ENCODE measurements at regions not wholly inside any gene's neighbourhood (a gene's known extent, or its start where the extent isn't known, plus 50 kb on each side); places are given as distances from the start of the nearest gene placed in this dataset.

DNA sequence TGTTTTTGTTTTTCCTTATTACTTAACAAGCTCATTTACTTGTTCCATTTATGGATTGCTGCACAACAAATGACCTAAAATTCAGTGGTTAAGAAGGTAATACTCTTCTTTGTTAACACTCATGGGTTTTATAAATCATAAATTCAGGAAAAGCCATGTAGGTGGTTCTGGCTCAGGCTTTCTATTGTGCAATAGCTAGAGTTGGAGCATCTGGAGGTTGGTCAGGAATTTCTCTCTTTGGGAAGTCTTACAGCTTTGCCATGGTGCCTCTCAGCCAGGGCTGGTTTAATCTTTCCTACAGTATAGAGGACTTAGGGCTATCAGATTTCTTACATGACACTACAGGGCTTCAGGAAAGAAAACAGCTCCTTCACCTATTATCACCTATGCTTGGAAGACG, 1677.1 kb downstream of the KCNT2 start:
- Mint-ChIP-seq H3K4me3 (no peak overlapping the region), H3K4me1 (no peaks in the 10 kb centered on the region)

DNA sequence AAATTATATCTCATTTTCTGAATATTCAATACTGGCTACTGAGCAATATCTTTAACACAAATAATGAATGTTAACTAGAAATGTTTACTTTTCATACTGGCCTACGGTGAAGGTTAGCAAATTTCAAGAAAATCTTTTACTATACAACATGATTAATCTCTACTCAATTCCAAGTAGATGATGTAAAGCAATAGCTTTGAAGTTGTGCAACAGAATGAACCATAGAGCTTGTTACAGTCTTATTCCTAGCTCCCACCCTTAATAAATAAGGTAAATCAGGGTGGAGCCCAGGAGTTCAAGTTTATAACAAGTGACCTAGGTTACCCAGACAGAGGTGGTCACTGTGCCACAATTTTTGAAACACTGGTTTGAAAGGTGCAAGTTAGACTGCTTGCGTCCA, 1678.1 kb downstream of the KCNT2 start:
- H3K27me3 Mint-ChIP-seq, result no peaks in the 10 kb centered on the region
- ChIA-PET POLR2A (no interaction called here), CTCF (no interaction called here)
- no peaks in the 10 kb centered on the region for H3K9me3 ChIP-seq
- no peaks in the 10 kb centered on the region for H3K36me3 ChIP-seq (ENCODE audit: control insufficient read depth in 2 of 2, extremely low read depth in 1 of 2, insufficient read depth in 1 of 2, low read length in 1 of 2)
- H3K4me1 Mint-ChIP-seq, result no peaks in the 10 kb centered on the region
- H3K27me3 ChIP-seq (replicated peaks in 1 of 2; ENCODE audit: control insufficient read depth in 2 of 2, extremely low read depth in 1 of 2, insufficient read depth in 2 of 2, low read length in 1 of 2), result no peaks in the 10 kb centered on the region
- H3K4me1 ChIP-seq (ENCODE audit: control insufficient read depth in 1 of 2, extremely low read depth in 1 of 2, insufficient read depth in 2 of 2, low read length in 2 of 2), result no peaks in the 10 kb centered on the region
- WGBS (ENCODE audit: insufficient coverage), result no CpG with 5 or more reads among the region's 2 CpGs
- no peak overlapping the region for H3K27ac ChIP-seq (ENCODE audit: low read length)
- ATAC-seq (replicated peaks in 1 of 4) (no peak), DNase-seq (no peak)
- no peak overlapping the region for H3K27ac Mint-ChIP-seq
- no peak overlapping the region for H3K4me3 ChIP-seq (ENCODE audit: control insufficient read depth in 1 of 2, extremely low read depth in 1 of 2, low read length in 1 of 2)
- H3K4me3 Mint-ChIP-seq, result no peak overlapping the region
- peaks cover 0 to 5% (median 0%) of the 10 kb centered on the region in 3 donors for H3K9me3 Mint-ChIP-seq
- no peaks in the 10 kb centered on the region for H3K36me3 Mint-ChIP-seq

More for the DNA sequence above, 1677.1 kb downstream of the KCNT2 start:
- Histone ChIP-seq H3K27ac (ENCODE audit: low read length) (no peak overlapping the region), H3K9me3 (no peaks in the 10 kb centered on the region), H3K27me3 (replicated peaks in 1 of 2; ENCODE audit: control insufficient read depth in 2 of 2, extremely low read depth in 1 of 2, insufficient read depth in 2 of 2, low read length in 1 of 2) (peaks cover 0 to 3% of the 10 kb centered on the region in 2 experiments), H3K4me3 (ENCODE audit: control insufficient read depth in 1 of 2, extremely low read depth in 1 of 2, low read length in 1 of 2) (no peak overlapping the region), H3K36me3 (ENCODE audit: control insufficient read depth in 2 of 2, extremely low read depth in 1 of 2, insufficient read depth in 1 of 2, low read length in 1 of 2) (no peaks in the 10 kb centered on the region), H3K4me1 (ENCODE audit: control insufficient read depth in 1 of 2, extremely low read depth in 1 of 2, insufficient read depth in 2 of 2, low read length in 2 of 2) (no peaks in the 10 kb centered on the region)
- DNase-seq, result no peak
- H3K27ac Mint-ChIP-seq, result no peak overlapping the region
- H3K36me3 Mint-ChIP-seq, result no peaks in the 10 kb centered on the region
- ChIA-PET POLR2A (no interaction called here), CTCF (no interaction called here)
- no peaks in the 10 kb centered on the region for H3K27me3 Mint-ChIP-seq
- peaks cover 0 to 5% (median 0%) of the 10 kb centered on the region in 3 donors for H3K9me3 Mint-ChIP-seq
- ATAC-seq (replicated peaks in 1 of 4), result no peak
- WGBS (ENCODE audit: insufficient coverage), result 0% methylated on average over 1 of the region's 1 CpG

GRCh38 chr1:194929357-194929756, 1678.9 kb downstream of the KCNT2 start:
- Mint-ChIP-seq H3K36me3 (no peaks in the 10 kb centered on the region), H3K4me1 (no peaks in the 10 kb centered on the region), H3K9me3 (peaks cover 0 to 5% (median 0%) of the 10 kb centered on the region in 3 donors), H3K27me3 (no peaks in the 10 kb centered on the region), H3K27ac (no peak overlapping the region), H3K4me3 (no peak overlapping the region)
- no peaks in the 10 kb centered on the region for H3K27me3 ChIP-seq (replicated peaks in 1 of 2; ENCODE audit: control insufficient read depth in 2 of 2, extremely low read depth in 1 of 2, insufficient read depth in 2 of 2, low read length in 1 of 2)
- no peak overlapping the region for H3K27ac ChIP-seq (ENCODE audit: low read length)
- ATAC-seq (replicated peaks in 1 of 4) (no peak), DNase-seq (no peak)
- no peak overlapping the region for H3K4me3 ChIP-seq (ENCODE audit: control insufficient read depth in 1 of 2, extremely low read depth in 1 of 2, low read length in 1 of 2)
- ChIA-PET CTCF (no interaction called here), POLR2A (no interaction called here)
- H3K36me3 ChIP-seq (ENCODE audit: control insufficient read depth in 2 of 2, extremely low read depth in 1 of 2, insufficient read depth in 1 of 2, low read length in 1 of 2), result no peaks in the 10 kb centered on the region
- H3K9me3 ChIP-seq, result no peaks in the 10 kb centered on the region
- no peaks in the 10 kb centered on the region for H3K4me1 ChIP-seq (ENCODE audit: control insufficient read depth in 1 of 2, extremely low read depth in 1 of 2, insufficient read depth in 2 of 2, low read length in 2 of 2)

- H3K36me3 ChIP-seq (ENCODE audit: control insufficient read depth in 2 of 2, extremely low read depth in 1 of 2, insufficient read depth in 1 of 2, low read length in 1 of 2), result no peaks in the 10 kb centered on the region
- H3K9me3 Mint-ChIP-seq, result peaks cover 0 to 3% (median 0%) of the 10 kb centered on the region in 3 donors
- no peak overlapping the region for H3K4me3 ChIP-seq (ENCODE audit: control insufficient read depth in 1 of 2, extremely low read depth in 1 of 2, low read length in 1 of 2)
- ATAC-seq (replicated peaks in 1 of 4) (no peak), DNase-seq (no peak)
- ChIA-PET POLR2A (interaction anchor here in 1 of 2 donors (1.0 kb wide), 1 partner anchor 10 kb away, joined by 3 read pairs; no protein-coding TSS in a partner anchor), CTCF (no interaction called here)
- H3K27ac Mint-ChIP-seq, result no peak overlapping the region
- H3K4me3 Mint-ChIP-seq, result no peak overlapping the region
- H3K4me1 ChIP-seq (ENCODE audit: control insufficient read depth in 1 of 2, extremely low read depth in 1 of 2, insufficient read depth in 2 of 2, low read length in 2 of 2), result no peaks in the 10 kb centered on the region
- H3K36me3 Mint-ChIP-seq, result no peaks in the 10 kb centered on the region
- no peak overlapping the region for H3K27ac ChIP-seq (ENCODE audit: low read length)
- no peaks in the 10 kb centered on the region for H3K4me1 Mint-ChIP-seq
- no peaks in the 10 kb centered on the region for H3K27me3 Mint-ChIP-seq
- H3K9me3 ChIP-seq, result no peaks in the 10 kb centered on the region
- no peaks in the 10 kb centered on the region for H3K27me3 ChIP-seq (replicated peaks in 1 of 2; ENCODE audit: control insufficient read depth in 2 of 2, extremely low read depth in 1 of 2, insufficient read depth in 2 of 2, low read length in 1 of 2)
- WGBS (ENCODE audit: insufficient coverage), result 90% methylated on average over 4 of the region's 5 CpGs
Observed at GRCh38 chr1:194919146-194919545, 1689.1 kb downstream of the KCNT2 start.

GRCh38 chr1:194917769-194918168, 1690.5 kb downstream of the KCNT2 start:
- H3K36me3 ChIP-seq (ENCODE audit: control insufficient read depth in 2 of 2, extremely low read depth in 1 of 2, insufficient read depth in 1 of 2, low read length in 1 of 2), result no peaks in the 10 kb centered on the region
- ATAC-seq (replicated peaks in 1 of 4) (no peak), DNase-seq (no peak)
- H3K4me1 Mint-ChIP-seq, result no peaks in the 10 kb centered on the region
- ChIA-PET CTCF (no interaction called here), POLR2A (no interaction called here)
- no peak overlapping the region for H3K27ac ChIP-seq (ENCODE audit: low read length)
- H3K4me1 ChIP-seq (ENCODE audit: control insufficient read depth in 1 of 2, extremely low read depth in 1 of 2, insufficient read depth in 2 of 2, low read length in 2 of 2), result no peaks in the 10 kb centered on the region
- no peak overlapping the region for H3K27ac Mint-ChIP-seq
- H3K9me3 ChIP-seq, result no peaks in the 10 kb centered on the region
- WGBS (ENCODE audit: insufficient coverage), result 100% methylated on average over 4 of the region's 4 CpGs
- no peaks in the 10 kb centered on the region for H3K36me3 Mint-ChIP-seq
- H3K4me3 ChIP-seq (ENCODE audit: control insufficient read depth in 1 of 2, extremely low read depth in 1 of 2, low read length in 1 of 2), result no peak overlapping the region
- no peaks in the 10 kb centered on the region for H3K27me3 Mint-ChIP-seq
- H3K27me3 ChIP-seq (replicated peaks in 1 of 2; ENCODE audit: control insufficient read depth in 2 of 2, extremely low read depth in 1 of 2, insufficient read depth in 2 of 2, low read length in 1 of 2), result no peaks in the 10 kb centered on the region
- H3K9me3 Mint-ChIP-seq, result no peaks in the 10 kb centered on the region
- H3K4me3 Mint-ChIP-seq, result no peak overlapping the region

GRCh38 chr1:194908643-194909042, 1699.6 kb downstream of the KCNT2 start:
- H3K36me3 ChIP-seq (ENCODE audit: control insufficient read depth in 2 of 2, extremely low read depth in 1 of 2, insufficient read depth in 1 of 2, low read length in 1 of 2), result no peaks in the 10 kb centered on the region
- H3K4me1 ChIP-seq (ENCODE audit: control insufficient read depth in 1 of 2, extremely low read depth in 1 of 2, insufficient read depth in 2 of 2, low read length in 2 of 2), result no peaks in the 10 kb centered on the region
- CTCF ChIA-PET, result no interaction called here
- no peaks in the 10 kb centered on the region for H3K9me3 ChIP-seq
- Mint-ChIP-seq H3K27me3 (no peaks in the 10 kb centered on the region), H3K27ac (no peak overlapping the region), H3K4me3 (no peak overlapping the region), H3K9me3 (no peaks in the 10 kb centered on the region), H3K4me1 (no peaks in the 10 kb centered on the region), H3K36me3 (no peaks in the 10 kb centered on the region)
- POLR2A ChIA-PET, result interaction anchor here in 1 of 2 donors (1.1 kb wide), 1 partner anchor 11 kb away, joined by 3 read pairs; no protein-coding TSS in a partner anchor
- no peak overlapping the region for H3K4me3 ChIP-seq (ENCODE audit: control insufficient read depth in 1 of 2, extremely low read depth in 1 of 2, low read length in 1 of 2)
- DNase-seq, result no peak
- H3K27ac ChIP-seq (ENCODE audit: low read length), result no peak overlapping the region
- no CpG with 5 or more reads among the region's 1 CpG for WGBS (ENCODE audit: insufficient coverage)
- H3K27me3 ChIP-seq (replicated peaks in 1 of 2; ENCODE audit: control insufficient read depth in 2 of 2, extremely low read depth in 1 of 2, insufficient read depth in 2 of 2, low read length in 1 of 2), result no peaks in the 10 kb centered on the region
- ATAC-seq (replicated peaks in 1 of 4), result no peak

GRCh38 chr1:194903524-194903923, 1704.7 kb downstream of the KCNT2 start:
- H3K27me3 ChIP-seq (replicated peaks in 1 of 2; ENCODE audit: control insufficient read depth in 2 of 2, extremely low read depth in 1 of 2, insufficient read depth in 2 of 2, low read length in 1 of 2), result no peaks in the 10 kb centered on the region
- ChIA-PET POLR2A (no interaction called here), CTCF (no interaction called here)
- H3K4me3 ChIP-seq (ENCODE audit: control insufficient read depth in 1 of 2, extremely low read depth in 1 of 2, low read length in 1 of 2), result no peak overlapping the region
- H3K4me1 ChIP-seq (ENCODE audit: control insufficient read depth in 1 of 2, extremely low read depth in 1 of 2, insufficient read depth in 2 of 2, low read length in 2 of 2), result no peaks in the 10 kb centered on the region
- no peak for ATAC-seq (replicated peaks in 1 of 4)
- DNase-seq, result no peak
- Mint-ChIP-seq H3K27me3 (no peaks in the 10 kb centered on the region), H3K4me1 (no peaks in the 10 kb centered on the region), H3K27ac (no peak overlapping the region), H3K4me3 (no peak overlapping the region), H3K36me3 (no peaks in the 10 kb centered on the region), H3K9me3 (no peaks in the 10 kb centered on the region)
- H3K27ac ChIP-seq (ENCODE audit: low read length), result no peak overlapping the region
- H3K9me3 ChIP-seq, result no peaks in the 10 kb centered on the region
- no peaks in the 10 kb centered on the region for H3K36me3 ChIP-seq (ENCODE audit: control insufficient read depth in 2 of 2, extremely low read depth in 1 of 2, insufficient read depth in 1 of 2, low read length in 1 of 2)
- no CpG with 5 or more reads among the region's 4 CpGs for WGBS (ENCODE audit: insufficient coverage)

Measured in T-cell (primary cell).